HK-2 (cell line): ENCODE measurements at regions not wholly inside any gene's neighbourhood (a gene's known extent, or its start where the extent isn't known, plus 50 kb on each side); places are given as distances from the start of the nearest gene placed in this dataset.

Experiments
- DNase-seq: peaks from one replicate; pipeline ENCODE4 v3.0.0-alpha.2; 2018; ENCODE audit not compliant: unreplicated experiment

GRCh38 chr11:28483072-28483867 is 375.1 kb downstream of the METTL15 start:
- DNase-seq, result no peak

GRCh38 chr11:28482666-28483065 is 374.5 kb downstream of the METTL15 start:
- no peak for DNase-seq

- no peak for DNase-seq
These were observed 373.7 kb downstream of the METTL15 start for GRCh38 chr11:28481616-28482480.

- DNase-seq, result no peak
These were observed 372.2 kb downstream of the METTL15 start for GRCh38 chr11:28480406-28480805.

GRCh38 chr11:28476864-28477263 is 368.7 kb downstream of the METTL15 start:
- no peak for DNase-seq

GRCh38 chr11:28476049-28476448 is 367.9 kb downstream of the METTL15 start:
- no peak for DNase-seq

GRCh38 chr11:28472904-28473303 is 364.7 kb downstream of the METTL15 start:
- DNase-seq, result no peak

- no peak for DNase-seq
These were observed 363.3 kb downstream of the METTL15 start for GRCh38 chr11:28471537-28471936.

GRCh38 chr11:28470180-28470579 is 362.0 kb downstream of the METTL15 start:
- no peak for DNase-seq

- DNase-seq, result no peak
These were observed 358.3 kb downstream of the METTL15 start for GRCh38 chr11:28466506-28466905.

- no peak for DNase-seq
These were observed 356.2 kb downstream of the METTL15 start for GRCh38 chr11:28464252-28464867.

- no peak for DNase-seq
These were observed 355.6 kb downstream of the METTL15 start for GRCh38 chr11:28463826-28464225.

GRCh38 chr11:28461846-28462245 is 353.7 kb downstream of the METTL15 start:
- no peak for DNase-seq

- no peak for DNase-seq
These were observed 353.1 kb downstream of the METTL15 start for GRCh38 chr11:28461338-28461737.

GRCh38 chr11:28460348-28460747 is 352.2 kb downstream of the METTL15 start:
- DNase-seq, result no peak

- no peak for DNase-seq
These were observed 351.7 kb downstream of the METTL15 start for GRCh38 chr11:28459912-28460311.

- DNase-seq, result no peak
These were observed 349.4 kb downstream of the METTL15 start for GRCh38 chr11:28457481-28458065.

- DNase-seq, result no peak
These were observed 340.0 kb downstream of the METTL15 start for GRCh38 chr11:28448186-28448585.

GRCh38 chr11:28447226-28447625 is 339.0 kb downstream of the METTL15 start:
- DNase-seq, result no peak

- DNase-seq, result no peak
These were observed 333.9 kb downstream of the METTL15 start for GRCh38 chr11:28442131-28442530.

GRCh38 chr11:28439403-28439802 is 331.2 kb downstream of the METTL15 start:
- no peak for DNase-seq

GRCh38 chr11:28420099-28420498 is 311.9 kb downstream of the METTL15 start:
- no peak for DNase-seq
